Keratinocyte (primary cell): ENCODE measurements at regions not wholly inside any gene's neighbourhood (a gene's known extent, or its start where the extent isn't known, plus 50 kb on each side); places are given as distances from the start of the nearest gene placed in this dataset.

Experiments used
- CTCF ChIP-seq, 3 experiments: IDR thresholded peaks in 1 of 3; conservative IDR thresholded peaks in 1 of 3; optimal IDR thresholded peaks in 1 of 3; 2 replicates in 2 of 3; 3 replicates in 1 of 3; pipeline versions ENCODE3 to v1.5.1; 2011; ENCODE audit warnings: low read length in 3 of 3, mild to moderate bottlenecking in 3 of 3, moderate library complexity in 2 of 3, control low read depth in 1 of 3, inconsistent platforms in 1 of 3; ENCODE audit not compliant: insufficient read depth in 2 of 3; ENCODE audit errors: extremely low read depth in 1 of 3
- EZH2 ChIP-seq: IDR thresholded peaks from one replicate; pipeline ENCODE4 v1.6.1; 2012; ENCODE audit warnings: inconsistent platforms, mild to moderate bottlenecking, low read length, moderate library complexity

- no peak for TF ChIP-seq CTCF (optimal IDR thresholded peaks at IDR 0.05 in 1 of 3, IDR thresholded peaks at IDR 0.05 in 1 of 3, conservative IDR thresholded peaks at IDR 0.05 in 1 of 3; ENCODE audit: extremely low read depth in 1 of 3, insufficient read depth in 2 of 3, low read length in 3 of 3)
- TF ChIP-seq EZH2, result no peak
Measured at GRCh38 chr16:61460020-61460419, 576.2 kb downstream of the CDH8 start.
